HCT116 (cell line): ENCODE measurements at regions not wholly inside any gene's neighbourhood (a gene's known extent, or its start where the extent isn't known, plus 50 kb on each side); places are given as distances from the start of the nearest gene placed in this dataset.

Experiments used
- ATAC-seq: fragments of 200-7000 bp; cut with Tn5 transposase; 2 replicates; pipeline ENCODE4 v1.9.1; 2020; ENCODE audit warnings: mild to moderate bottlenecking, moderate library complexity
- BruUV-seq: library from RNA; stranded (reverse); fragments of 400-500 nt; replicated peaks from 2 replicates; lab custom pipeline; 2021; lab: Mats Ljungman, UMichigan
- CTCF ChIA-PET: fragments of 300-600 bp; sonication (Branson Sonifier 250); formaldehyde crosslinking; loops from one replicate; lab custom pipeline; 2021; ENCODE audit warnings: antibody characterized with exemption; lab: Charles Lee
- POLR2A ChIA-PET: fragments of 300-600, 350-600 bp; sonication (Branson Sonifier 250); formaldehyde crosslinking; loops from one replicate; lab custom pipeline; 2021; ENCODE audit warnings: antibody characterized with exemption; lab: Charles Lee
- RAD21 ChIA-PET, 2 experiments: fragments of 300-600 bp; sonication (Branson Sonifier 250); formaldehyde crosslinking; loops; one replicate each; lab custom pipeline; 2023; ENCODE audit warnings: low total read pairs in 2 of 2; ENCODE audit not compliant: uncharacterized antibody in 2 of 2, unreplicated experiment in 2 of 2, low non-redundant PET in 1 of 2; lab: Charles Lee
- DNase-seq: peaks from one replicate; pipeline ENCODE4 v3.0.0-alpha.2; 2010; ENCODE audit warnings: low read depth, low spot score
- H2AFZ ChIP-seq: fragments of 200-600 bp; shearing (Covaris generic), sonication (generic); 2 replicates; pipeline ENCODE4 v1.6.1; 2017; ENCODE audit warnings: low read depth, mixed run types, mixed read lengths, antibody characterized with exemption, low read length; ENCODE audit not compliant: poor library complexity, severe bottlenecking
- H3K27ac ChIP-seq: 2 replicates; pipeline ENCODE4 v1.5.1; 2012; ENCODE audit warnings: low read depth, low read length
- H3K27me3 ChIP-seq: fragments of 200-600 bp; sonication (generic); 2 replicates; pipeline ENCODE4 v1.6.1; 2016; ENCODE audit warnings: mixed run types, low read length, mixed read lengths; ENCODE audit not compliant: insufficient read depth
- H3K36me3 ChIP-seq, 2 experiments: fragments of 200-500 bp in 1 of 2; fragments of 200-600 bp in 1 of 2; sonication (Bioruptor generic) in 1 of 2; sonication (generic) in 1 of 2; 2 replicates each; pipeline versions ENCODE4 v1.5.1 to v1.6.1; 2014 to 2016; ENCODE audit warnings: low read length in 2 of 2, inconsistent platforms in 1 of 2, mixed read lengths in 1 of 2, mixed run types in 1 of 2; ENCODE audit not compliant: insufficient read depth in 2 of 2, control insufficient read depth in 1 of 2
- H3K4me1 ChIP-seq, 2 experiments: fragments of 200-600 bp in 1 of 2; sonication (generic) in 1 of 2; 2 replicates each; pipeline versions ENCODE4 v1.5.1 to v1.6.1; 2012 to 2017; ENCODE audit warnings: low read length in 2 of 2, inconsistent platforms in 1 of 2, mild to moderate bottlenecking in 1 of 2, mixed read lengths in 1 of 2, mixed run types in 1 of 2, moderate library complexity in 1 of 2; ENCODE audit not compliant: insufficient read depth in 2 of 2, control insufficient read depth in 1 of 2
- H3K4me2 ChIP-seq: fragments of 200-600 bp; sonication (generic); 2 replicates; pipeline ENCODE4 v1.6.1; 2017; ENCODE audit warnings: mixed run types, low read length, mixed read lengths
- H3K4me3 ChIP-seq, 2 experiments: fragments of 200-600 bp in 1 of 2; sonication (generic) in 1 of 2; replicated peaks in 1 of 2; 2 replicates each; pipeline ENCODE4 v1.5.1; 2011 to 2016; ENCODE audit warnings: low read length in 2 of 2, control low read depth in 1 of 2, low read depth in 1 of 2, mild to moderate bottlenecking in 1 of 2, mixed read lengths in 1 of 2, mixed run types in 1 of 2
- H3K79me2 ChIP-seq: fragments of 200-600 bp; sonication (generic); 2 replicates; pipeline ENCODE4 v1.6.1; 2017; ENCODE audit warnings: mild to moderate bottlenecking, mixed run types, low read length, moderate library complexity, mixed read lengths; ENCODE audit not compliant: insufficient read depth
- H3K9ac ChIP-seq: fragments of 200-600 bp; sonication (generic); 2 replicates; pipeline ENCODE4 v1.6.1; 2016; ENCODE audit warnings: low read length, mixed read lengths
- H3K9me2 ChIP-seq: fragments of 200-600 bp; sonication (generic), shearing (Covaris generic); 2 replicates; pipeline ENCODE4 v1.6.1; 2017; ENCODE audit warnings: mixed run types, mild to moderate bottlenecking, moderate library complexity; ENCODE audit not compliant: insufficient read depth
- H3K9me3 ChIP-seq, 2 experiments: fragments of 200-500 bp in 1 of 2; fragments of 200-600 bp in 1 of 2; sonication (Bioruptor generic) in 1 of 2; sonication (generic) in 1 of 2; 2 replicates each; pipeline ENCODE4 v1.6.1; 2014 to 2017; ENCODE audit warnings: low read length in 2 of 2, mixed read lengths in 2 of 2, inconsistent platforms in 1 of 2, low read depth in 1 of 2, mild to moderate bottlenecking in 1 of 2, mixed run types in 1 of 2, moderate library complexity in 1 of 2; ENCODE audit not compliant: control insufficient read depth in 1 of 2, insufficient read depth in 1 of 2
- H4K20me1 ChIP-seq: fragments of 200-600 bp; sonication (generic), shearing (Covaris generic); 2 replicates; pipeline ENCODE4 v1.6.1; 2017; ENCODE audit warnings: mixed run types, mild to moderate bottlenecking, moderate library complexity; ENCODE audit not compliant: insufficient read depth
- CBX3 ChIP-seq: IDR thresholded peaks from 2 replicates; pipeline ENCODE4 v1.6.1; 2012; ENCODE audit warnings: low read depth
- CTCF ChIP-seq, 3 experiments: fragments of 200-600 bp in 1 of 3; sonication (generic) in 1 of 3; IDR thresholded peaks in 2 of 3; conservative IDR thresholded peaks in 1 of 3; 2 replicates each; pipeline ENCODE4 v1.5.1; 2012 to 2017; ENCODE audit warnings: low read depth in 2 of 3, low read length in 2 of 3, antibody characterized with exemption in 1 of 3, borderline replicate concordance in 1 of 3, control low read depth in 1 of 3, mild to moderate bottlenecking in 1 of 3, mixed read lengths in 1 of 3, mixed run types in 1 of 3, moderate library complexity in 1 of 3; ENCODE audit not compliant: insufficient read depth in 1 of 3
- FOSL1 ChIP-seq: IDR thresholded peaks from 2 replicates; pipeline ENCODE4 v1.6.1; 2012; ENCODE audit warnings: low read depth
- JUND ChIP-seq: IDR thresholded peaks from 2 replicates; pipeline ENCODE4 v1.6.1; 2012
- POLR2AphosphoS5 ChIP-seq: IDR thresholded peaks from 2 replicates; pipeline ENCODE4 v1.6.1; 2011; ENCODE audit warnings: mild to moderate bottlenecking, low read depth, low read length, moderate library complexity
- RAD21 ChIP-seq: IDR thresholded peaks from 2 replicates; pipeline ENCODE4 v1.6.1; 2012; ENCODE audit warnings: low read depth, mild to moderate bottlenecking
- REST ChIP-seq: IDR thresholded peaks from 2 replicates; pipeline ENCODE4 v1.6.1; 2012; ENCODE audit warnings: low read depth
- SIN3A ChIP-seq: IDR thresholded peaks from 2 replicates; pipeline ENCODE4 v1.6.1; 2012; ENCODE audit warnings: low read depth
- SP1 ChIP-seq: IDR thresholded peaks from 2 replicates; pipeline ENCODE4 v1.6.1; 2012; ENCODE audit warnings: low read depth
- SRF ChIP-seq: IDR thresholded peaks from 2 replicates; pipeline ENCODE4 v1.6.1; 2012; ENCODE audit warnings: low read depth
- ZBTB33 ChIP-seq: IDR thresholded peaks from 2 replicates; pipeline ENCODE4 v1.6.1; 2011; ENCODE audit warnings: mild to moderate bottlenecking, low read length, moderate library complexity; ENCODE audit not compliant: insufficient replicate concordance; ENCODE audit errors: extremely low read depth
- ZNF274 ChIP-seq: fragments of 200-500 bp; sonication (Bioruptor generic); IDR thresholded peaks from 2 replicates; pipeline ENCODE4 v1.6.1; 2014; ENCODE audit warnings: mild to moderate bottlenecking, low read depth, low read length, inconsistent platforms
- intact Hi-C: fragments of 100-400 bp; cut with micrococcal nuclease; formaldehyde crosslinking; loops from 2 replicates; pipeline ENCODE4 v1.10.0; 2022

- Histone ChIP-seq H2AFZ (no peak overlapping the region), H4K20me1 (no peaks in the 10 kb centered on the region), H3K9me3 (no peaks in the 10 kb centered on the region), H3K4me3 (no peak overlapping the region), H3K4me2 (no peak overlapping the region), H3K27me3 (no peaks in the 10 kb centered on the region), H3K79me2 (no peaks in the 10 kb centered on the region), H3K4me1 (no peaks in the 10 kb centered on the region), H3K9me2 (no peaks in the 10 kb centered on the region), H3K9ac (no peak overlapping the region), H3K27ac (no peak overlapping the region), H3K36me3 (no peaks in the 10 kb centered on the region)
- intact Hi-C loops = no loop called here
- ATAC-seq (no peak), DNase-seq (no peak)
- CTCF ChIA-PET = no interaction called here
- BruUV-seq = no TSS peak
- POLR2A ChIA-PET = no interaction called here
- RAD21 ChIA-PET = no interaction called here
- TF ChIP-seq CTCF (IDR thresholded peaks at IDR 0.05 in 2 of 3, conservative IDR thresholded peaks at IDR 0.05 in 1 of 3; ENCODE audit: borderline replicate concordance in 1 of 3, insufficient read depth in 1 of 3, low read depth in 2 of 3, low read length in 2 of 3) (no peak), REST (no peak), CBX3 (no peak), SRF (no peak), RAD21 (no peak), SIN3A (no peak), FOSL1 (no peak), SP1 (no peak), ZBTB33 (no peak), ZNF274 (no peak), POLR2AphosphoS5 (no peak), JUND (no peak)
Observed at GRCh38 chr5:87774804-87775203, 362.1 kb upstream of the CCNH start.
